GM12864 (cell line): ENCODE measurements at regions not wholly inside any gene's neighbourhood (a gene's known extent, or its start where the extent isn't known, plus 50 kb on each side); places are given as distances from the start of the nearest gene placed in this dataset.

Source experiments
- DNase-seq: peaks from one replicate; pipeline ENCODE4 v3.0.0-alpha.2; 2011; ENCODE audit warnings: low read depth
- H3K4me3 ChIP-seq: 2 replicates; pipeline ENCODE4 v1.5.1; 2011; ENCODE audit warnings: mild to moderate bottlenecking, low read depth, low read length, control low read depth
- TF ChIP-seq, protein P1 (sequence below): IDR thresholded peaks from 2 replicates; pipeline ENCODE4 v1.5.1; 2011; ENCODE audit warnings: low read depth, mild to moderate bottlenecking, moderate library complexity, low read length, control low read depth, inconsistent platforms; ENCODE audit errors: missing control alignments

DNA sequence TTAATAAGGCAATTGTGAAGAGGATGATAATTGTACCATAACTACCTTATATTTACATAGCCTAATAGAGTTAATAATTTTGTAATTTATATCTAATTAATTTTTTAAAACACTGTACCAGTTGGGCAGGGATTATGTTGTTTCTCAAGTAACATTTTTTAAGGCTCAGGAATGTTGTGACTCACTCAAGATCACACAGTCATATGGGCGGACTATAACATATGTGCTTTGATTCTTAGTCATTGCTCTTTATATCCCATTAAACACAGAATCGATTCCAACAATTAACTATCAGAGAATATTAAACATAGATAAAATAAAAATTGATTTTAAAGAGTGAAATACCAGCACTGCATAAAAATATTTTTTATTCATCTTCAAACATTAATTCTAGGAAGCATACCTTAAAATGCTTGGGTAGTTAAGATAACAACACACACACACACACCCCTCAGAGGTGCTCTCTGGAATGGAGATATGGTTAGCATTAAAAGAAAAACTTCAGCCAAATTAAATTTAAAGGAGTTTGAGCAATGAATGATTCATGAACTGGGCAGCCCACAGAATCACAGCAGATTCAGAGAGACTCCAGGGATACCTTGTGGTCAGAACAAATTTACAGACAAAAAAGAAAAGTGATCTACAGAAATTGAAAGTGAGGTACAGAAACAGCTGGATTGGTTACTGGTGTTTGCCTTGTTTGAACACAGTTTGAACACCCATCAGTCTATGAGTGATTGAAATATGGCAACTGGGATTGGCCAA is 869.4 kb upstream of the ID2 start:
- no peak for DNase-seq
- no peak overlapping the region for H3K4me3 ChIP-seq
- TF ChIP-seq, protein P1, sequence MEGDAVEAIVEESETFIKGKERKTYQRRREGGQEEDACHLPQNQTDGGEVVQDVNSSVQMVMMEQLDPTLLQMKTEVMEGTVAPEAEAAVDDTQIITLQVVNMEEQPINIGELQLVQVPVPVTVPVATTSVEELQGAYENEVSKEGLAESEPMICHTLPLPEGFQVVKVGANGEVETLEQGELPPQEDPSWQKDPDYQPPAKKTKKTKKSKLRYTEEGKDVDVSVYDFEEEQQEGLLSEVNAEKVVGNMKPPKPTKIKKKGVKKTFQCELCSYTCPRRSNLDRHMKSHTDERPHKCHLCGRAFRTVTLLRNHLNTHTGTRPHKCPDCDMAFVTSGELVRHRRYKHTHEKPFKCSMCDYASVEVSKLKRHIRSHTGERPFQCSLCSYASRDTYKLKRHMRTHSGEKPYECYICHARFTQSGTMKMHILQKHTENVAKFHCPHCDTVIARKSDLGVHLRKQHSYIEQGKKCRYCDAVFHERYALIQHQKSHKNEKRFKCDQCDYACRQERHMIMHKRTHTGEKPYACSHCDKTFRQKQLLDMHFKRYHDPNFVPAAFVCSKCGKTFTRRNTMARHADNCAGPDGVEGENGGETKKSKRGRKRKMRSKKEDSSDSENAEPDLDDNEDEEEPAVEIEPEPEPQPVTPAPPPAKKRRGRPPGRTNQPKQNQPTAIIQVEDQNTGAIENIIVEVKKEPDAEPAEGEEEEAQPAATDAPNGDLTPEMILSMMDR, result no peak

DNA sequence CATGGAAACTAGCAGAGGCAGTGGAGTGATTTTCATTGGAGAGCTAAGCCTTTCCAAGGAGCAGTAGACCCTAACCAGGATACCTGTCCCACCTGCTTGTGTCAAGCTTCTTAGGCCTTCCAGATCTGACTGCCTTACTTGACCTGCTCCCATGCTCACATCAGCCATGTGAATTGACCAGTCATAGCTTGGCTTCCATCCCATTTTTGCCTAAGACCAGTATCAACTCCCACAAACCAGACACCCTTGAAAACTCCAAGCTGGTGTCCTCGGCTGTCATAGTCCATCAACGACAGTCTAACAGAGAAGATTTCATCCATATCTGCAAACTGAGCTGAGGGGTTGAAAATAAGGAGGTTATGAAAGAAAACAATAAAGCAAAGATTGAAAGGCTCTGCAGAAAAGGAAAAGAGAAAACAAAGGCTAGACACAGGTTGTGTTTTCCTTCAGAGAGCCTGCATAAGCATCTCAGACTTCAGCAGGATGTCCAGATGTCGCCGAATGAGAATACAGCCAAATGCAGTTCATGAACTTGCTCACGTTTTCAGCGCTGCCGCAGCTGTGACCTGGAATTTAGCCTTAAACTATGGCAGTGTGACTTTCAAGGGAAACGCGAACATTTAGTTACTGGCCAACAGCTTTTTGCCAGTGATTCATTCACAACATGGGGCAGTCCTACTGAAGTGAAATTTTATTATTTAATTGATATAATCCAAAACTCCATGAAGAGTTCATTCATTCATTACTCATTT is 868.1 kb upstream of the ID2 start:
- H3K4me3 ChIP-seq, result no peak overlapping the region
- TF ChIP-seq, protein P1, result no peak
- DNase-seq, result no peak

- no peak overlapping the region for H3K4me3 ChIP-seq
- TF ChIP-seq, protein P1, result no peak
- DNase-seq, result no peak
Measured at GRCh38 chr2:7815726-7816125, 866.1 kb upstream of the ID2 start.

- no peak overlapping the region for H3K4me3 ChIP-seq
- TF ChIP-seq, protein P1, result no peak
- no peak for DNase-seq
Measured at GRCh38 chr2:7816233-7816632, 865.6 kb upstream of the ID2 start.

- DNase-seq, result no peak
- TF ChIP-seq, protein P1, result no peak
Measured at GRCh38 chr2:7816944-7817343, 864.9 kb upstream of the ID2 start.

GRCh38 chr2:7819316-7819715 is 862.5 kb upstream of the ID2 start:
- no peak for DNase-seq
- TF ChIP-seq, protein P1, result no peak
- H3K4me3 ChIP-seq, result no peak overlapping the region

More at GRCh38 chr2:7816944-7817343, 864.9 kb upstream of the ID2 start:
- no peak overlapping the region for H3K4me3 ChIP-seq
